Hepatocyte (in vitro differentiated cells): ENCODE measurements at regions not wholly inside any gene's neighbourhood (a gene's known extent, or its start where the extent isn't known, plus 50 kb on each side); places are given as distances from the start of the nearest gene placed in this dataset.

Source experiments
- CTCF ChIP-seq: fragments of 200-600 bp; sonication (generic); IDR thresholded peaks from 2 replicates; pipeline ENCODE4 v1.5.1; 2016; ENCODE audit warnings: antibody characterized with exemption, mild to moderate bottlenecking; ENCODE audit not compliant: poor library complexity
- EZH2 ChIP-seq: fragments of 200-600 bp; sonication (generic); IDR thresholded peaks from 2 replicates; pipeline ENCODE4 v1.6.1; 2016; ENCODE audit warnings: antibody characterized with exemption, mild to moderate bottlenecking, borderline replicate concordance
- EZH2phosphoT487 ChIP-seq: fragments of 200-600 bp; sonication (generic); IDR thresholded peaks from one replicate; pipeline ENCODE4 v1.6.1; 2018; ENCODE audit warnings: antibody characterized with exemption, mild to moderate bottlenecking, low read depth, moderate library complexity; ENCODE audit not compliant: unreplicated experiment, severe bottlenecking

DNA sequence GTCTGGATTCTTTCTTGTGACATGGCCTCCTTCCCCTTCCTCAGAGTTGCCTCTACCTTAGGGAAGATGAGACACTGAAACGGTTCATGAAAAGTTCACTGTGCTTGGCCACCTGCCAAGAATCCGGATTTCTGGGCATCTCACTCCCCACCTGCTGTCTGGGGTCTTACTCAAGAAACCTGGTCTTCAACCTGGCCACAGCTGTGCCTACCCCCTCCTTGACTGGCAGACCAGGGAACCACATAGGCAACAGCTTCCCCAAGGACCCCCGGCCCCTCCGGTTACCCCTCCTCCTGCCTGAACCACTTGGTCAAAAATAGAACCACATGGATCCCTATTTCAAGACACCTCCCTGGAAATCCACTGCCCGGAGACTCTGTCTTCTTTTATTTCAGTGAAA, 58.7 kb upstream of the NANOS1 start:
- TF ChIP-seq EZH2, result no peak
- no peak for TF ChIP-seq CTCF
- TF ChIP-seq EZH2phosphoT487, result no peak
